ENCODE measurements at regions not wholly inside any gene's neighbourhood (a gene's known extent, or its start where the extent isn't known, plus 50 kb on each side); places are given as distances from the start of the nearest gene placed in this dataset.

DNA sequence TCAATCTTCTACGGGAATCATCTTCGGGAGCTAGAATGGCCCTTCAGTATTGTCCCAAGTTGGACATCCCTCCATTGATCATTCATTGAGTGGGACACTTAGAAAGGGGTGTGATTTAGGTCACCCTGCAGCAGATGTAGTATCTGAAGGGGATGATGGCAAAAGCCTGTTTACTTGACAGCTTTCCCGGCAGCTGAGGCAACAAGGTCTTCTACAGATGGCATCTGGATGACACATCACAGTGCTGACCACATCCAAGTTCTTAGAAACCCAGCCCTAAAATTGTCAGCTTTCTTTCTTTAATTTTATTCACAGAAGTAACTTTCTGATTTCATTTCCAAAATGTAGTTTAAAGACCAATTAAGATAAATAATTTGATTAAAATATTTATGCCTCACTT lies 150.3 kb downstream of the AMY1C start:
- TF ChIP-seq CHD1 (IDR thresholded peaks at IDR 0.05; ENCODE audit: low read depth, low read length) (no peak), ZZZ3 (IDR thresholded peaks at IDR 0.05; ENCODE audit: control insufficient read depth, insufficient read length, low read depth) (no peak), JUND (IDR thresholded peaks at IDR 0.05; ENCODE audit: low read depth, low read length) (no peak), PRDM15 (CRISPR knock-in tag; IDR thresholded peaks at IDR 0.05) (no peak), MXI1 (IDR thresholded peaks at IDR 0.05; ENCODE audit: low read depth, low read length) (no peak)
- TF ChIP-seq, protein P1, sequence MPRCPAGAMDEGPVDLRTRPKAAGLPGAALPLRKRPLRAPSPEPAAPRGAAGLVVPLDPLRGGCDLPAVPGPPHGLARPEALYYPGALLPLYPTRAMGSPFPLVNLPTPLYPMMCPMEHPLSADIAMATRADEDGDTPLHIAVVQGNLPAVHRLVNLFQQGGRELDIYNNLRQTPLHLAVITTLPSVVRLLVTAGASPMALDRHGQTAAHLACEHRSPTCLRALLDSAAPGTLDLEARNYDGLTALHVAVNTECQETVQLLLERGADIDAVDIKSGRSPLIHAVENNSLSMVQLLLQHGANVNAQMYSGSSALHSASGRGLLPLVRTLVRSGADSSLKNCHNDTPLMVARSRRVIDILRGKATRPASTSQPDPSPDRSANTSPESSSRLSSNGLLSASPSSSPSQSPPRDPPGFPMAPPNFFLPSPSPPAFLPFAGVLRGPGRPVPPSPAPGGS (IDR thresholded peaks at IDR 0.05; ENCODE audit: borderline replicate concordance, insufficient read depth, low read depth, low read length, poor library complexity, severe bottlenecking) = no peak
- TF ChIP-seq, protein P2, sequence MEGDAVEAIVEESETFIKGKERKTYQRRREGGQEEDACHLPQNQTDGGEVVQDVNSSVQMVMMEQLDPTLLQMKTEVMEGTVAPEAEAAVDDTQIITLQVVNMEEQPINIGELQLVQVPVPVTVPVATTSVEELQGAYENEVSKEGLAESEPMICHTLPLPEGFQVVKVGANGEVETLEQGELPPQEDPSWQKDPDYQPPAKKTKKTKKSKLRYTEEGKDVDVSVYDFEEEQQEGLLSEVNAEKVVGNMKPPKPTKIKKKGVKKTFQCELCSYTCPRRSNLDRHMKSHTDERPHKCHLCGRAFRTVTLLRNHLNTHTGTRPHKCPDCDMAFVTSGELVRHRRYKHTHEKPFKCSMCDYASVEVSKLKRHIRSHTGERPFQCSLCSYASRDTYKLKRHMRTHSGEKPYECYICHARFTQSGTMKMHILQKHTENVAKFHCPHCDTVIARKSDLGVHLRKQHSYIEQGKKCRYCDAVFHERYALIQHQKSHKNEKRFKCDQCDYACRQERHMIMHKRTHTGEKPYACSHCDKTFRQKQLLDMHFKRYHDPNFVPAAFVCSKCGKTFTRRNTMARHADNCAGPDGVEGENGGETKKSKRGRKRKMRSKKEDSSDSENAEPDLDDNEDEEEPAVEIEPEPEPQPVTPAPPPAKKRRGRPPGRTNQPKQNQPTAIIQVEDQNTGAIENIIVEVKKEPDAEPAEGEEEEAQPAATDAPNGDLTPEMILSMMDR (IDR thresholded peaks at IDR 0.05 in 2 of 3, conservative IDR thresholded peaks at IDR 0.05 in 1 of 3; ENCODE audit: control insufficient read depth in 2 of 3, extremely low read depth in 1 of 3, insufficient read depth in 1 of 3, low read depth in 3 of 3, low read length in 3 of 3) = no peak

All from GM12878 (cell line).